Loucy (cell line): ENCODE measurements at regions not wholly inside any gene's neighbourhood (a gene's known extent, or its start where the extent isn't known, plus 50 kb on each side); places are given as distances from the start of the nearest gene placed in this dataset.

ENCODE experiments used
- CTCF ChIP-seq: fragments of 200-600 bp; sonication (generic); conservative IDR thresholded peaks from 2 replicates; pipeline ENCODE4 v1.5.1; 2014; ENCODE audit warnings: mild to moderate bottlenecking, antibody characterized with exemption, low read length
- EZH2phosphoT487 ChIP-seq: fragments of 200-600 bp; IDR thresholded peaks from 2 replicates; pipeline ENCODE4 v1.6.1; 2018; ENCODE audit warnings: antibody characterized with exemption, mild to moderate bottlenecking, moderate library complexity, borderline replicate concordance

- TF ChIP-seq CTCF (no peak), EZH2phosphoT487 (no peak)
Observed at GRCh38 chr14:83638748-83639504, 1891.0 kb upstream of the FLRT2 start.
